Endothelial cell of umbilical vein (primary cell): ENCODE measurements at regions not wholly inside any gene's neighbourhood (a gene's known extent, or its start where the extent isn't known, plus 50 kb on each side); places are given as distances from the start of the nearest gene placed in this dataset.

Experiments
- BruUV-seq: library from RNA; stranded (reverse); fragments of 400-500 nt; replicated peaks from 2 replicates; lab custom pipeline; 2021; lab: Mats Ljungman, UMichigan
- CTCF ChIA-PET: fragments of 300-600, 350-600 bp; sonication (Branson Sonifier 250); formaldehyde crosslinking; loops from one replicate; lab custom pipeline; 2021; ENCODE audit warnings: antibody characterized with exemption, inconsistent platforms; lab: Charles Lee
- POLR2A ChIA-PET: fragments of 300-600, 350-600 bp; sonication (Branson Sonifier 250); formaldehyde crosslinking; loops from one replicate; lab custom pipeline; 2021; ENCODE audit warnings: antibody characterized with exemption, inconsistent platforms; lab: Charles Lee
- DNase-seq: peaks from one replicate; pipeline ENCODE4 v3.0.0-alpha.2; 2011; ENCODE audit warnings: low read depth, low spot score
- FAIRE-seq: peaks from 2 replicates; lab custom pipeline; 2011; peaks lifted over from hg19 to GRCh38; lab: Jason Lieb, UNC
- H2AFZ ChIP-seq: 2 replicates; pipeline ENCODE4 v1.6.0; 2012; ENCODE audit warnings: low read depth, low read length, control low read depth, inconsistent platforms
- H3K27ac ChIP-seq: 2 replicates; pipeline ENCODE4 v1.5.1; 2011; ENCODE audit warnings: low read depth, mild to moderate bottlenecking, control low read depth, low read length, moderate library complexity; ENCODE audit not compliant: insufficient read depth
- H3K27me3 ChIP-seq, 2 experiments: 2 replicates each; pipeline versions ENCODE4 v1.6.0 to v1.6.1; 2011; ENCODE audit warnings: low read length in 2 of 2, mixed read lengths in 1 of 2; ENCODE audit not compliant: control insufficient read depth in 2 of 2, insufficient read depth in 2 of 2
- H3K36me3 ChIP-seq, 2 experiments: 2 replicates in 1 of 2; 3 replicates in 1 of 2; pipeline ENCODE4 v1.5.1; 2011; ENCODE audit warnings: low read length in 2 of 2, mild to moderate bottlenecking in 1 of 2, moderate library complexity in 1 of 2; ENCODE audit not compliant: control insufficient read depth in 2 of 2, insufficient read depth in 2 of 2; ENCODE audit errors: extremely low read depth in 1 of 2
- H3K4me1 ChIP-seq: 3 replicates; pipeline ENCODE4 v1.5.1; 2011; ENCODE audit warnings: mild to moderate bottlenecking, low read length; ENCODE audit not compliant: control insufficient read depth, insufficient read depth; ENCODE audit errors: extremely low read depth
- H3K4me2 ChIP-seq: 2 replicates; pipeline ENCODE4 v1.6.1; 2011; ENCODE audit warnings: low read length, control low read depth, mixed read lengths; ENCODE audit not compliant: insufficient read depth
- H3K4me3 ChIP-seq, 3 experiments: fragments of 200-600 bp in 1 of 3; sonication (generic), shearing (Covaris generic) in 1 of 3; replicated peaks in 1 of 3; 2 replicates each; pipeline ENCODE4 v1.5.1; 2011 to 2016; ENCODE audit warnings: control low read depth in 3 of 3, low read length in 3 of 3, mild to moderate bottlenecking in 2 of 3, inconsistent platforms in 1 of 3, low read depth in 1 of 3, moderate library complexity in 1 of 3; ENCODE audit not compliant: insufficient read depth in 1 of 3
- H3K79me2 ChIP-seq: 2 replicates; pipeline ENCODE4 v1.6.0; 2012; ENCODE audit warnings: low read length, inconsistent platforms; ENCODE audit not compliant: control insufficient read depth, insufficient read depth
- H3K9ac ChIP-seq: replicated peaks from 2 replicates; pipeline ENCODE3; 2011; ENCODE audit warnings: low read length, control low read depth; ENCODE audit not compliant: insufficient read depth; ENCODE audit errors: extremely low read depth
- H3K9me1 ChIP-seq: replicated peaks from 3 replicates; pipeline ENCODE4 v1.6.0; 2011; ENCODE audit warnings: mild to moderate bottlenecking, low read length; ENCODE audit not compliant: control insufficient read depth, insufficient read depth; ENCODE audit errors: extremely low read depth
- H3K9me3 ChIP-seq: replicated peaks from 2 replicates; pipeline ENCODE4 v1.5.1; 2012; ENCODE audit warnings: low read length, inconsistent platforms; ENCODE audit not compliant: control insufficient read depth, insufficient read depth
- H4K20me1 ChIP-seq: replicated peaks from 2 replicates; pipeline ENCODE3; 2011; ENCODE audit warnings: mild to moderate bottlenecking, low read length; ENCODE audit not compliant: control insufficient read depth, insufficient read depth; ENCODE audit errors: extremely low read depth
- CTCF ChIP-seq, 2 donors: IDR thresholded peaks; 1 replicate in 1 of 2; 2 replicates in 1 of 2; pipeline ENCODE4 v1.5.1; 2011; ENCODE audit warnings: low read length in 2 of 2, mild to moderate bottlenecking in 2 of 2, moderate library complexity in 2 of 2, control low read depth in 1 of 2, inconsistent platforms in 1 of 2, low read depth in 1 of 2; ENCODE audit not compliant: insufficient read depth in 1 of 2; ENCODE audit errors: extremely low read depth in 1 of 2
- FOS ChIP-seq: IDR thresholded peaks from 2 replicates; pipeline ENCODE4 v1.6.1; 2011; ENCODE audit warnings: mild to moderate bottlenecking, low read length, moderate library complexity, borderline replicate concordance; ENCODE audit not compliant: insufficient read depth
- GATA2 ChIP-seq: IDR thresholded peaks from 2 replicates; pipeline ENCODE4 v1.7.0; 2011; ENCODE audit warnings: low read depth, mild to moderate bottlenecking, moderate library complexity, mixed read lengths, low read length; ENCODE audit not compliant: insufficient read length, insufficient read depth
- POLR2A ChIP-seq: IDR thresholded peaks from 2 replicates; pipeline ENCODE4 v1.6.1; 2012; ENCODE audit warnings: low read depth, mild to moderate bottlenecking, control low read depth, low read length
- dilution Hi-C: fragments of 300-500 bp; cut with MboI; formaldehyde crosslinking; loops from one replicate; pipeline ENCODE4 v1.15.0; 2019; ENCODE audit warnings: low sequenced_read_pairs; ENCODE audit not compliant: extremely low pct_ligation_motif_present
- intact Hi-C: fragments of 100-400 bp; cut with micrococcal nuclease; formaldehyde crosslinking; loops from one replicate; pipeline ENCODE4 v1.10.0; 2022

GRCh38 chr6:25083784-25084507 lies 148.2 kb upstream of the RIPOR2 start:
- no TSS peak for BruUV-seq
- no peaks in the 10 kb centered on the region for H3K9me3 ChIP-seq

More at GRCh38 chr6:25083784-25084507, 148.2 kb upstream of the RIPOR2 start:
- Histone ChIP-seq H3K27me3 (no peaks in the 10 kb centered on the region), H3K36me3 (no peaks in the 10 kb centered on the region), H3K9me1 (no peaks in the 10 kb centered on the region), H3K4me1 (peaks cover 38% of the 10 kb centered on the region), H3K9ac (no peak overlapping the region), H3K27ac (no peak overlapping the region), H3K4me3 (no peak overlapping the region), H4K20me1 (no peaks in the 10 kb centered on the region), H2AFZ (no peak overlapping the region), H3K79me2 (no peaks in the 10 kb centered on the region), H3K4me2 (no peak overlapping the region)
- ChIA-PET POLR2A (no interaction called here), CTCF (interaction anchor here (0.6 kb wide), 1 partner anchor 92 kb away, joined by 3 read pairs; no protein-coding TSS in a partner anchor)
- DNase-seq = no peak
- TF ChIP-seq CTCF (IDR thresholded peaks at IDR 0.05; ENCODE audit: extremely low read depth in 1 of 2, insufficient read depth in 1 of 2, low read depth in 1 of 2, low read length in 2 of 2) (no peak), FOS (no peak), GATA2 (no peak), POLR2A (no peak)
- intact Hi-C loops = no loop called here
- dilution Hi-C loops = no loop called here
- FAIRE-seq = no peak
